OCI-LY3 (cell line): ENCODE measurements at regions not wholly inside any gene's neighbourhood (a gene's known extent, or its start where the extent isn't known, plus 50 kb on each side); places are given as distances from the start of the nearest gene placed in this dataset.

Experiments used
- H2AFZ ChIP-seq: fragments of 200-600, 300-600 bp; shearing (Covaris generic); 2 replicates; pipeline ENCODE4 v1.6.0; 2014; ENCODE audit warnings: antibody characterized with exemption, low read depth, low read length
- H3K27ac ChIP-seq: fragments of 200-600, 300-600 bp; sonication (generic); 2 replicates; pipeline ENCODE4 v1.5.1; 2014; ENCODE audit warnings: mild to moderate bottlenecking, low read length, moderate library complexity, mixed read lengths
- H3K27me3 ChIP-seq: fragments of 200-600, 300-600 bp; sonication (generic); 2 replicates; pipeline ENCODE4 v1.6.1; 2014; ENCODE audit warnings: low read depth, low read length, mixed read lengths
- H3K36me3 ChIP-seq: fragments of 200-600, 300-600 bp; sonication (generic); replicated peaks from 2 replicates; pipeline ENCODE3; 2014; ENCODE audit warnings: low read depth, low read length, mixed read lengths
- H3K4me1 ChIP-seq: fragments of 300-600, 200-600 bp; sonication (generic); 2 replicates; pipeline ENCODE4 v1.6.1; 2014; ENCODE audit warnings: low read length, mixed read lengths
- H3K4me2 ChIP-seq: fragments of 200-600, 300-600 bp; sonication (generic); 2 replicates; pipeline ENCODE4 v1.6.1; 2014; ENCODE audit warnings: low read length, mixed read lengths
- H3K4me3 ChIP-seq: fragments of 300-600, 200-600 bp; sonication (generic); 2 replicates; pipeline ENCODE4 v1.5.1; 2014; ENCODE audit warnings: antibody characterized with exemption, mild to moderate bottlenecking, low read length, moderate library complexity
- H3K79me2 ChIP-seq: fragments of 300-600, 200-600 bp; shearing (Covaris generic); 2 replicates; pipeline ENCODE4 v1.6.1; 2014; ENCODE audit warnings: mild to moderate bottlenecking, low read length, mixed read lengths
- H3K9ac ChIP-seq: fragments of 300-600, 200-600 bp; shearing (Covaris generic); 2 replicates; pipeline ENCODE4 v1.6.0; 2014; ENCODE audit warnings: mild to moderate bottlenecking, low read length, moderate library complexity
- H3K9me3 ChIP-seq: fragments of 200-600, 300-600 bp; shearing (Covaris generic); 2 replicates; pipeline ENCODE4 v1.6.1; 2014; ENCODE audit warnings: low read length, mixed read lengths; ENCODE audit not compliant: insufficient read depth
- H4K20me1 ChIP-seq: fragments of 200-600, 300-600 bp; sonication (generic); 2 replicates; pipeline ENCODE4 v1.6.1; 2016; ENCODE audit warnings: low read length, mixed read lengths; ENCODE audit not compliant: insufficient read depth
- EZH2phosphoT487 ChIP-seq: fragments of 200-600 bp; shearing (Covaris generic); IDR thresholded peaks from 2 replicates; pipeline ENCODE4 v1.6.1; 2018; ENCODE audit warnings: antibody characterized with exemption, mixed run types, low read depth
- TF ChIP-seq, protein P1 (sequence below): fragments of 200-600, 300-600 bp; sonication (generic); IDR thresholded peaks from 2 replicates; pipeline ENCODE4 v1.5.1; 2014; ENCODE audit warnings: antibody characterized with exemption, low read length, low read depth

DNA sequence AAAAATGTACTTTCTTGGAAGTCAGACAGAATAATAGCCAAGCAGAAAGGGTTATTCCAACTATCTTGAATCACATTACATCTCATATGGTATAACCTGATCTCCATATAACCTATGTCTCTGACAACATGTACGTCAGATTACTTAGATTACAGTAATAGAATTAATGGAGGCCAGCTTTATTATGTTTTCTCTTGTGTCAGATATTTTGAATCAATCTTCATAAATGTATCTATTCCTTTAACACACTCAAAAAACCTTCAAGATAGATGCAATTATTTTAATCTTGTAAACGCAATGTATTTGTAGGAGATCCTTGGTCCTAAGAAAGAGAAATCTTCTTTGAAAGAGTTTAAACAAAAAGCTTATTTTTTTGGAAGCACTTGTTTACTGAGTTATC is 188.4 kb upstream of the KLF12 start:
- no peaks in the 10 kb centered on the region for H3K4me1 ChIP-seq
- H3K79me2 ChIP-seq: no peaks in the 10 kb centered on the region
- H3K9me3 ChIP-seq: no peaks in the 10 kb centered on the region
- H3K4me3 ChIP-seq: no peak overlapping the region
- no peak for TF ChIP-seq EZH2phosphoT487
- TF ChIP-seq, protein P1, sequence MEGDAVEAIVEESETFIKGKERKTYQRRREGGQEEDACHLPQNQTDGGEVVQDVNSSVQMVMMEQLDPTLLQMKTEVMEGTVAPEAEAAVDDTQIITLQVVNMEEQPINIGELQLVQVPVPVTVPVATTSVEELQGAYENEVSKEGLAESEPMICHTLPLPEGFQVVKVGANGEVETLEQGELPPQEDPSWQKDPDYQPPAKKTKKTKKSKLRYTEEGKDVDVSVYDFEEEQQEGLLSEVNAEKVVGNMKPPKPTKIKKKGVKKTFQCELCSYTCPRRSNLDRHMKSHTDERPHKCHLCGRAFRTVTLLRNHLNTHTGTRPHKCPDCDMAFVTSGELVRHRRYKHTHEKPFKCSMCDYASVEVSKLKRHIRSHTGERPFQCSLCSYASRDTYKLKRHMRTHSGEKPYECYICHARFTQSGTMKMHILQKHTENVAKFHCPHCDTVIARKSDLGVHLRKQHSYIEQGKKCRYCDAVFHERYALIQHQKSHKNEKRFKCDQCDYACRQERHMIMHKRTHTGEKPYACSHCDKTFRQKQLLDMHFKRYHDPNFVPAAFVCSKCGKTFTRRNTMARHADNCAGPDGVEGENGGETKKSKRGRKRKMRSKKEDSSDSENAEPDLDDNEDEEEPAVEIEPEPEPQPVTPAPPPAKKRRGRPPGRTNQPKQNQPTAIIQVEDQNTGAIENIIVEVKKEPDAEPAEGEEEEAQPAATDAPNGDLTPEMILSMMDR: no peak
- H3K27ac ChIP-seq: no peak overlapping the region
- H3K27me3 ChIP-seq: no peaks in the 10 kb centered on the region
- H3K9ac ChIP-seq: no peak overlapping the region
- no peak overlapping the region for H2AFZ ChIP-seq
- H3K4me2 ChIP-seq: no peak overlapping the region
- H4K20me1 ChIP-seq: no peaks in the 10 kb centered on the region
- H3K36me3 ChIP-seq: no peaks in the 10 kb centered on the region

DNA sequence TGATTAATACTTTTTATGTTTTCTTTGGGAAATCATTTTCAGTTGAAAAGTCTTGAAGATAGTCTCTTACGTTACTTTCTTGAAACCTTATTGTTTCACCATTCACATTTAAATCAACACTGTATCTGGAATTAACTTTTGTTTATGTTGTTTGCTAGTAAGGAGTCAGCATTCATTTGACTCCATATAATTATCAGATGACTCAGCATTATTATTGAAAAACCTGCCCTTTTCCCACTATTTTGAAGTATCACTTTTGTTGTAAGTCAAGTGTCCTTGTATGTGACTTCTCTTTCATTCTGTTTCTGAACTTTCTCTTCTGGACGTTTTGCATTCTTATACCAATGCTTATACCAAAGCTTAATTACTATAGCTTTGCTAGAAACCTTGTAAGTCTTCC is 186.1 kb upstream of the KLF12 start:
- Histone ChIP-seq H3K9me3 (no peaks in the 10 kb centered on the region), H2AFZ (no peak overlapping the region), H3K27ac (no peak overlapping the region), H3K79me2 (no peaks in the 10 kb centered on the region), H3K4me3 (no peak overlapping the region), H4K20me1 (no peaks in the 10 kb centered on the region), H3K4me1 (no peaks in the 10 kb centered on the region), H3K36me3 (no peaks in the 10 kb centered on the region), H3K27me3 (no peaks in the 10 kb centered on the region), H3K9ac (no peak overlapping the region), H3K4me2 (no peak overlapping the region)
- TF ChIP-seq, protein P1: no peak
- TF ChIP-seq EZH2phosphoT487: no peak

DNA sequence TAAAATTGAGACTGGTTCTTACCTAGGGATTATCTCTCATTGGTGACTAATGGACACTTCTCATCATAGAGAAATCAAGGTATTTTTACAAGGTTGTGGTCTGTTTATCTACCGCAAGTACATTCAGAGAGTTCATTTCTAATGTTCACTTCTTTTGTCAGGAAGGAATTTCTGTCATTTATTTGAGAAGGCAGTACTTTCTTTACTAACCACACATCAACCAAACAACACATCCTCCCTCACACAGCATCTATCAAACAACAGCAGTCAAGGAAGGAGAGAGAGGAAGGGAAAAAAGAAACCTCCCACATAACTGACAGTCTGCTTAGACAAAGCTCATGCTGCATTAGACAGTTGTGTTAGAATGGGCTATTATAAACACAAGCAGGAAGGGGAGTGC is 182.3 kb upstream of the KLF12 start:
- no peak overlapping the region for H3K9ac ChIP-seq
- H3K36me3 ChIP-seq: no peaks in the 10 kb centered on the region
- H3K79me2 ChIP-seq: no peaks in the 10 kb centered on the region
- H3K9me3 ChIP-seq: no peaks in the 10 kb centered on the region
- H3K27me3 ChIP-seq: no peaks in the 10 kb centered on the region
- no peak overlapping the region for H3K4me2 ChIP-seq
- H4K20me1 ChIP-seq: no peaks in the 10 kb centered on the region
- TF ChIP-seq, protein P1: no peak
- no peak for TF ChIP-seq EZH2phosphoT487
- no peak overlapping the region for H3K27ac ChIP-seq
- no peak overlapping the region for H2AFZ ChIP-seq
- H3K4me1 ChIP-seq: no peaks in the 10 kb centered on the region
- H3K4me3 ChIP-seq: no peak overlapping the region

DNA sequence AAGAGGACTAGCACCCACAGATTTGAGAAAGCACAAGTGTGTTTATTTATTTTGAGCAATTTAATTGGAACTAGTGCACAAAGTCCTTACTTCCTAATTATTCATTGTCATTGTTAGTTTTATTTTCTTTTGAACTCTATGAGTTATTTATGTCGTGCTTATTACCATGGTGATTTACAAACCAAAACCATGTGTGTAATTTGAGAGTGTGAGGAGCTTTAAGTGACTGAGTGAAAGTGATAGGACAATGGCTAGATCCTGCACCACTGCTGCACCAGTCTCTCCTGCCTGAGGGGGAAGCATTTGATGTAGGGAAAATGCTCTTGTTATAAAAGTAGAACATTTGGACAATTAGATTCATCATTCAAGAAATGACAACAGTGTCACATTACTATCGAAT is 172.3 kb upstream of the KLF12 start:
- no peak overlapping the region for H3K4me2 ChIP-seq
- H3K36me3 ChIP-seq: no peaks in the 10 kb centered on the region
- TF ChIP-seq, protein P1: no peak
- TF ChIP-seq EZH2phosphoT487: no peak
- no peak overlapping the region for H3K9ac ChIP-seq
- H3K79me2 ChIP-seq: no peaks in the 10 kb centered on the region
- H3K4me1 ChIP-seq: no peaks in the 10 kb centered on the region
- H3K9me3 ChIP-seq: no peaks in the 10 kb centered on the region
- no peak overlapping the region for H3K27ac ChIP-seq
- no peaks in the 10 kb centered on the region for H4K20me1 ChIP-seq
- no peak overlapping the region for H2AFZ ChIP-seq
- H3K4me3 ChIP-seq: no peak overlapping the region
- H3K27me3 ChIP-seq: no peaks in the 10 kb centered on the region
